ENCODE measurements at regions not wholly inside any gene's neighbourhood (a gene's known extent, or its start where the extent isn't known, plus 50 kb on each side); places are given as distances from the start of the nearest gene placed in this dataset.
"Not testable (repeated sequence)": the region's sequence is repeated elsewhere in the genome, so short reads cannot be mapped to it uniquely, and the experiment has no call there.

DNA sequence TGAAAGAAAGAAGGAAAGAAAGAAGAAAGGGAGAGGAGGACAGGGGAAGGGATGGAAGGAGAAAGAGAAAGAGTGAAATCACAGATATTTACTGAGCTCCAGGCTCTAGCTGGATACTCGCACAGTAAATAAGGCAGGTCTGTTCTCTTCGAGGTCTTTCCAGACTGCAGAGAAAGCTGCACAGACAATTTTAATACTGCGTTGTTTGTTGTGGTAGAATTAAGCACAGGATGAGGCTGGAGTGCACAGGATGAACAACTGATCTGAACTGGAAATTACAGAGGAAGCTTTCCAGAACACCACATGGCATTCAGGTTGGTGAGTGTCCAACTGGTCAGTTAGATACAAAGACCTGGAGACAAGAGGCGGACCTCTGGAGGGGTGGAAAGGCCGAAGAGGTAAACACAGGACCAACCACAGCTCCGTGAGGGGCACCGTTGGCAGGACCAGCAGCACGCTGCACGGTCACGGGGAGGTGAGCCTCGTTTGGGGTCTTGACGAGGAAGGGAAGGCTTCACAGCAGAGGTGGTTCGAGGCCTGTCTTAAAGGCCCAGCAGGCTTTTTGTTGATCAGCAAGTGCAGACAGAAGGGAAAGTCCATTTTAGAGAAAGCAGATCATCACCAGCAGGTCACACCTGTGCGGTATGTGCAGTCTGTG, 121.7 kb downstream of the ATP6V0E2 start:
- not testable (repeated sequence) for DNase-seq (ENCODE audit: low read depth)

DNA sequence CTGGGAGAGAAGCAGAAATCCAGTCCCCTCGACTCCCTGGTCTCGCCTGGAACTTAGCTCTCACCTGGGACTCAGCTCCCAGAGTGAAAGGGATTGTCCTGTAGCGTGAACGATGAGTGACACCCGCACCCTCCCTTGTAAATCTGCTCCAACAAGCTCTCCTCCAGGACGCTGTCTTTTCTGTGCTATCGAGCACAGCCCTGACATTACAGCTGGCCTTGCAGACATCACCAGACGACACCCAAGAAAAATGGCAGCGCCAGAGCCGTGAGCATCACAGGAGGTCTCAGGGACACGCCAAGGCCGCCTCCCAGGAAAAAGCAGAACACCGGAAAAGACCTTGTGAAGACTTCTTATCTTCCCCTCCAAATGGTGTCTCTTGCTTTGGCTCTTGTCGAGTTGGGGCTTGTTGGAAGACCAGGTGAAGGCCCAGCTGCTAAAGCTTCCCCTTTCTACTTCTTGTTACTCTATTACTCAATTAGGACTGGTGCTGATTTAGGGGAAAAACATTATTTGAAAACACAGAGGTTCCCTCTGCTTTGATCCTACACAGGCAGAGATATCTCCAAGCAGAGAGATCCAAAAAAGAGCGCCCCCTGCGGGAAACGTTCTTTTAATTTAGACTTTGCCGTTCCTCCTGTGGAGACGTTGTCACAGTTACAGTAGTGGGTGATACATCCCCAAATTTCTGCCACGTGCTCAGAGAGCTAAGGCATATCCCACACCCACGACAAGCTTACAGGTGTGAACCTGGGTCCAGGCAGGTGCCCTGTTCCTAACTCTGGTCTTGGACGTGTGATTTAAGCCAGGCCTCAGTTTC, 127.2 kb downstream of the ATP6V0E2 start:
- DNase-seq (ENCODE audit: low read depth): not testable (repeated sequence)

DNA sequence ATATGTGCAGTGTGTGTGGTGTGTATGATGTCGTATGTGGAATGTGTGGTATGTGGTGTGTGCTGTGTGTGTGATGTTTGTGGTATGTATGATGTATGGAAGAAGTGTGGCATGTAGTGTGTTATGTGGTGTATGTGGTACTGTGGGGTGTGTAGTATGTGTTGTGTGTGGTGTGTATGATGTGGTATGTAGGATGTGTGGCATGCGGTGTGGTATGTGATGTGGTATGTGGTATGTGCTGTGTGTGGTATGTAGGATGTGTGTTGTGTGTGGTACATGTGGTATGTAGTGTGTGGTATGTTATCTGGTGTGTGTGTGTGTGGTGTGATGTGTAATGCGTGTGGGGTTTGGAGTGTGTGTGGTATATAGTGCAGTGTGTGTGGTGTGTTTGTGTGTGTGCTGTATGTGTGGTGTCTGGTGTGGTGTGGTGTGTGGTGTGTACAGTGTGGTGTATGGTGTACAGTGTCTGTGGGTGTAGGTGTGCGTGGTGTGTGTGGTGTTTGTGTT, 129.6 kb downstream of the ATP6V0E2 start:
- no peak for DNase-seq (ENCODE audit: low read depth)

DNA sequence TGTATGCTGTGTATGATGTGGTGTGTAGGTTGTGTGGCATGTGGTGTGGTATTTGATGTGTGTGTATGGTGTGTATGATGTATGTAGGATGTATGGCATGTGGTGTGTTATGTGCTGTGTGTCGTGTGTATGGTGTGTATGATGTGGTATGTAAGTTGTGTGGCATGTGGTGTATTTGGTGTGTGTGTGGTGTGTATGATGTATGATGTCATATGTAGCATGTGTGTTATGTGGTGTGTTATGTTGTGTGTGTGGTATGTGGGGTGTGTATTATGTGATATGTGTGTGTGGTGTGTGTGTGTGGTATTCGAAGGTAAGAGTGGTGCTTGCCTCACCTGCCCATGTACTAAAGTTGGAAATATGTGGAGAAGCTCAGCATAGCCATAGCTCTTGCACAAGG, 130.2 kb downstream of the ATP6V0E2 start:
- not testable (repeated sequence) for DNase-seq (ENCODE audit: low read depth)

DNA sequence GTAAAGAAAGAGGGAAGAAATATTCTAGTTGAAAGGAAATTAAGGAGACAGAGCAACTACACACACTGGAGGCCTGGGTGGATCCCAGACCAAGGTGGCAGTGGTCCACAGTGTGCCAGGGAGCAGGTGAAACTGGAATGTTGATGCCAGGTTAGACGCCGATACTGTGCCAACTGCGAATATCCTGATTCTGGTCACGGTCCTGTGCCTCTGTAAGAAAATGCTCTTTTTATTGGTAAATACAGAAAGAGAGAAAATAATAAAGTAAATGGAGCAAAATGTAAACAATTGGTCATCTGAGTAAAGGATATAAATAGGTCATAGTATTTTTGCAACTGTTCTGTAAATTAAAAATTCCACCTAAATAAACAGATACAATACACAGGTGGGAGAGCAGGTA, 131.1 kb downstream of the ATP6V0E2 start:
- not testable (repeated sequence) for DNase-seq (ENCODE audit: low read depth)

DNA sequence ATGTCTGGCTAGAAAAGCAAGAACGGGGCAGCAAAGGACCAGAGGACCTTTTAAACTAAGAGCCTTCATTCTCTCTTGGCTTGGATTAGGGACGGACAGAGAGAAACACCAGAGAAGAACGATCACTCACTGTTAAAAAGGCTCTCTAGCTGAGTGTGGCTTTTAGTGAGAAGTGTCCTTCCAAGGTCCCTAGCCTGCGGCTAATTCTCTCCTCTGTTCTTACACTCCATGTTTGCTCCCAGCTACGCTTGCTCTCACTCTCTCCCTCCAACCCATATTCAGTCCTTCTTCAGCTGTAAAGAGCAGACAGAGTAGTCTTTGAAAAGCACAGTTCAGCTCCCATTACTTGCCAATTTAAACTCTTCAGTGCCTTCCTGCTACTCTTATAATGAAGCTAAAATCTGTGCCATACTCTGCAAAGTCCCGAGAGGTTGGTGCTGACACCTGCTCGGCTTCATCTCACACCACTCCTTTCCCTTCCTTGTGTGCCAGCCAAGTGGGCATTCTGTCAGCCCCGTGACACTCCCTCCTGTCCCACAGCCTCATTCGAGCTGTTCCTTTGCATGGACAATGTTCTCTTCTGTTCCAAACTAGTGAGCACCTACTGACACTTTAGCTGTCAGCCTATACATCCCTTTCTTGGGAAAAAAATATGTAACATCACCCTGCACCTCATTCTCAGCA, 136.0 kb downstream of the ATP6V0E2 start:
- DNase-seq (ENCODE audit: low read depth): not testable (repeated sequence)

DNA sequence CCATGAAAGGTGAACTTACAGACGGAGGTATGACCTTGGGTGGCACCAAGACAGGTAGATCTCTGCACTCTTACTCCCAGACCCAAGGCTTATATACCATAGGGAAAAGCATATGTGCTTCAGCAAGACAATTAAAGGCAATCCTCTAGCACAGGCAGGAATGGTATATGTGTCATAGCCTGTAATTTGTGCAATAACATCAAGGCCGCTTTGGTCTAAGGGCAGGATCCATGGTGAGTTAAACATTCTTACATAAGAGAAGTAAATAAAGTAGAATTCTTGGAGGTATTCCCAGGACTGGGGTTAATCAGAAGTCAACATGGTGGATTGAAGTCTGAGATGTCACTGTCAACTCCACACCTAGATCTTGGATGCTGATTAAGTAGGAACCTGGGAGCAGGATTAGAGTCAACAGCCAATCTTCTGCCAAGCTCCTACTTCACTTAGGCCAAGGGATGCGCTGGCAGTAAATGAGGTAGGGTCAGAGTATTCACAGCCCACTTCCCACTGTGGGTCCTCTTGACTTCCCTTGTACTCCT, 143.0 kb downstream of the ATP6V0E2 start:
- DNase-seq (ENCODE audit: low read depth): not testable (repeated sequence)

DNA sequence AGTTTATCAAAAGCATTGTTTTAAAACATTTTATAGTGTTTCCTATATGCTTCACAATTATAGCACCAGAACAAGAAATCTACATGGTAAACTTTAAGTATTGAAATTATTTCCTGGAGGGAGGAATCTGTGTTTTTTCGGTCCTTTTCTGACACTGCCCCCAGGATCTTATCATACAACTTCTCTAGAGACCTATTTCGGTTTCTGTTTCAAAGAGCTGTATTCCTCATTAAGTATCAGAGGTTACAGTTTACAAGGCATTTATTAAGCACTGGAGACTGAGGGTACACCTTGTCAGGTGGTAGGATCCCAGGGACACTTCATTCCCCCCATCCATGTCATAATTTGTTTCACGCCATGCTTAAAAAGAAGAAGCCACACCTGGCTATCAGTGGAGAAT, 146.4 kb downstream of the ATP6V0E2 start:
- not testable (repeated sequence) for DNase-seq (ENCODE audit: low read depth)

DNA sequence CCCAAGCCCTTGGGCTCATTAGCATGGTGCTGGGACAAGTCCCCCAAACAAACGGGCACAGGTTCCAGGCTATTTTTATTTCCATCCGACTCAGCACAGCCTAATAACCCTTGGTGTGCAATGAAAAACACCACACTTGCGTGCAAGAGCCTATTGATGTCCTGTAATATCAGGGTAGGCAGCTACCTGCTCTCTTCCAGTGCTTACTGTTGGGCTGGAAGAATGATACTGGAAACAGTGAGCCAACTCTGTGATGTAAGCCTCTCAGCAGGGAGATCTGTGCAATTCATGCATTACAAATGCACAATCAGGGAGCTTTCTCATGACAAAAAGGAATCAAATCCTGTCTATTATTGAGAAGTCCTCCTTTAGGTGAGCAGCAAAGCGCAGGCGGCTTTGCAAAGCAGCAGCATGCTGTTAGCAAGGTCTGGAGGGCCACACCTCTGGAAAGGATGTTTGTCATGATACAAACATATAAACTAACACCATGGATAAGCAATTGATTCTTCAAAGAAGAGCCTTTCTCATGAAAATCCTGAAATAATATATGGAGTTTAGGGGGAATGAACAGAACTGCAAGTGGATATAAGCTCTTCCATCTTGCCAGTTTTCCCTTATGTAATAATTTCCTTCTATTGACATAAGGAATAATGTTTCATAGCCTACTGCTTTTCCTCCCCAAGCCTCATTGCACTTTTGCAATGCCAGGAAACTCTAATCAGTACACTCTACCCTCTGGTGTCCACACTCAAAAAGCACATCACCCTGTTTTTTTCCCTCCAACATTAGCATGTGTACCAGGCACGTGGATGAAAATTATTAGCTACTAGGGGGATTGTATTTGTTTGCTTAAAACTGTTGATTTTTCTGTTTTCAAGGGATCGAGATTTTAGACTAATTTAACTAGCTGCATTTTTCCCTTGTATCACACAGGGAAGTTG, 151.1 kb downstream of the ATP6V0E2 start:
- not testable (repeated sequence) for DNase-seq (ENCODE audit: low read depth)

DNA sequence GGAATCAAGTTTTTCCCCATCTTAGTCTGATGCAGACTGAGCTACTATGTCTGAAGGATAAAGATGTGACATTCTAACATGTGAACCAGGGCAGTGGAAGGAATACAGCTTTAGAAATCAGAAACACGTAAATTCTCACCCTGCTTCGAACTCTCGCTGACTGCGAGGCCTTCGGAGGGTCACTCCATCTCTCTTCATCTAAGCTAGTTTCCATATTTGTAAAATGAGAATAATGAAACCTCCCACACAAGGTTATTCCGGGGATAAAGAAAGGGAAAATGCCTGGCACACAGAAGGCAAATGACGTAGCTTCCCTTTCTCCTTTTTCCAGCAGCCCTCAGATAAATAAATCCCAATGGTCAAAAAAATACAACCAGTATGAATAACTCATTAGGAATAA, 152.0 kb downstream of the ATP6V0E2 start:
- not testable (repeated sequence) for DNase-seq (ENCODE audit: low read depth)

DNA sequence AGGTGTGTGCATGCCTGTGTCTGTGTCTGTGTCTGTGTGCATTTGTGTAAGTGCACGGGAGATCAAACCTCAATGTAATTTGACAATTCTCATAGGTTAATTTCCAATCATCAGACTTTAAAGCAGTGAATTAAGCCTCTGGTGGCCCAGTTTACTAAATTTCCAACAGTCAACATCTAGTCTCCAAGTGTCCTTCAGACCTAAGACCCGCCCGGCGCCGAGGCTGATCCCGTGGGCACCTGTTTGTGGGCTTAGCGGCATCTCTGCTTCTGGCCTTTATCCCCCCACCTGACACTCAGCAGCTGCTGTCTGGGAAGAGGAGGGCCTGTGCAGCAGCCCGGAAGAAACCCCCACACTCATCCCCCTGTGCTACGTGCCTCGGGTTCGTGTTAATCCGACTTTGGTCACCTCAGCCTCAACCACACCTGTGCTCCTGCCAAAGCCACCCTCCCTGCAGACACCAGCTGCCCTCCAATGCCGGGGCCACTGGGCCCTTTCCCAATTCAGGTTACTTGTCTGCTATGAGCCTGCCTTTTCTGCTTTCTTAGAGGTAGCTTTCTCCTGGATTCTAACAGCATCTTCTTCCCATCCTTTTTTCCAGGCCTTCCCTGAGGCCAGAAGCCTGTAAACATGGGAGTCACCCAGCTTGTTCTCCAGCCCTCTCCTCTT, 154.7 kb downstream of the ATP6V0E2 start:
- not testable (repeated sequence) for DNase-seq (ENCODE audit: low read depth)

DNA sequence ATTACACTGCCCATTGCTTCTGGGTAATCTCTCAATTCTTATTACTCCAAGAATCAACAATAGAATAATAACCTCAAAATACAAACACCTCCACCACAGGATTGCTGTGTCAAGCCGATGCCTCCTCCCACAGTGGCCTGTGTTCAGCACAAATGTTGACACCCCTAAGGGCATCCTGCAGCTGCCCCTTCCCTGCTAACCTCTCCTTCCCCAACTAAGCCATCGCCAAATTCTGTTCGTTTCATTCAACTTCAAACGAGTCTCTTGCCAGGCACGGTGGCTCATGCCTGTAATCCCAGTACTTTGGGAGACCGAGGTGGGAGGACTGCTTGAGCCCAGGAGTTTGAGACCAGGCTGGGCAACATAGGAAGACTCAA, 155.2 kb downstream of the ATP6V0E2 start:
- DNase-seq (ENCODE audit: low read depth): not testable (repeated sequence)

DNA sequence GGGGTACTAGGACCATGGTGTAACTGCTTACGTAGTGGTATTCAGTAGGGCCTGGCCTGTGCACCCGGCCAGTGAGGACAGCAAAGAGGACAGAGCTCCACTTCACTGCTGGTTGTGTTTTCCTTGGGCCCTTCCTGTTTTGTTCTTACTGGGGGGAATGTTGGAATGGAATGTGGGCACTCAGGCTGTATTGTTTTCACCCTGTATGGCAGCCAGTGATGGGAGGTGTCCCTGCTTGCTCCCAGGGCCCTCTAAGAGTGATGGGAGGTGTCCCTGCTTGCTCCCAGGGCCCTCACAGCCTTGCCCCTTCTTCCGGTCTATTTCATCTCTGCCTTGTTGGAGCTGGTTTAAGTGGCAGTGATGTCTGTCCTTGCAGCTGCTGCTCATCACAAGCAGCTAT, 158.0 kb downstream of the ATP6V0E2 start:
- DNase-seq (ENCODE audit: low read depth): not testable (repeated sequence)

DNA sequence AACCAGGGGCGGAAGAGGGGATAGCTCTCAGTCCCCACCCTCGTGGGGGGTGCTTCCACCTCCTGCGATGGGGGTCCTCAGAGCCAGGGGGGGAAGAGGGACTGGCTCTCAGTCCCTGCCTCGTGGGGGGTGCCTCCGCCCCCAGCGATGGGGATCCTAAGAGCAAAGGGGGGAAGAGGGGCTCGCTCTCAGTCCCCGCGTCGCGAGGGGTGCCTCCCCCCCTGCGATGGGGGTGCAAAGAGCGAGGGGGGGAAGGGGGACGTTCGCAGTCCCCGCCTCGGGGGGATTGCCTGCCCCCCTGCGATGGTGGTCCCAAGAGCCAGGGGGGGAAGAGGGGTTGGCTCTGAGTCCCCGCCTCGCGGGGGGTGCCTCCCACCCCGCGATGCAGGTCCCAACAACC, 159.9 kb downstream of the ATP6V0E2 start:
- not testable (repeated sequence) for DNase-seq (ENCODE audit: low read depth)

DNA sequence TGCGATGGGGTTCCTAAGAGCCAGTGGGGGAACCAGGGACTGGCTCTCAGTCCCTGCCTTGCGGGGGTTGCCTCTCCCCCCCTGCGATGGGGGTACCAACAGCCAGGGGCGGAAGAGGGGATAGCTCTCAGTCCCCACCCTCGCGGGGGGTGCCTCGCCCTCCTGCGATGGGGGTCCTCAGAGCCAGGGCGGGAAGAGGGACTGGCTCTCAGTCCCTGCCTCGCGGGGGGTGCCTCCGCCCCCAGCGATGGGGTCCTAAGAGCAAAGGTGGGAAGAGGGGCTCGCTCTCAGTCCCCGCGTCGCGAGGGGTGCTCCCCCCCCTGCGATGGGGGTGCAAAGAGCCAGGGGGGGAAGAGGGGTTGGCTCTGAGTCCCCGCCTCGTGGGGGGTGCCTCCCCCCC, 162.0 kb downstream of the ATP6V0E2 start:
- not testable (repeated sequence) for DNase-seq (ENCODE audit: low read depth)

DNA sequence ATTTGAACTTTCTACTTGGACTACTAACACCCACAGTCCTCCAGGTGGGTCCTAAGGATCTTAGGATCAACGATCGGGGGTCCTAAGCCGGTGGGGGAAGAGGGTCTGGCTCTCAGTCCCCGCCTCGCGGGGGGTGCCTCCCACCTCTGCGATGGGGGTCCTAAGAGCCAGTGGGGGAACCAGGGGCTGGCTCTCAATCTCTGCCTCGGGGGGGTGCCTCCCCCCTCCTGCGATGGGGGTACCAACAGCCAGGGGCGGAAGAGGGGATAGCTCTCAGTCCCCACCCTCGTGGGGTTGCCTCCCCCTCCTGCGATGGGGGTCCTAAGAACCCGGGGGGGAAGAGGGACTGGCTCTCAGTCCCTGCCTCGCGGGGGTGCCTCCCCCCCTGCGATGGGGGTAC, 165.3 kb downstream of the ATP6V0E2 start:
- DNase-seq (ENCODE audit: low read depth): not testable (repeated sequence)

DNA sequence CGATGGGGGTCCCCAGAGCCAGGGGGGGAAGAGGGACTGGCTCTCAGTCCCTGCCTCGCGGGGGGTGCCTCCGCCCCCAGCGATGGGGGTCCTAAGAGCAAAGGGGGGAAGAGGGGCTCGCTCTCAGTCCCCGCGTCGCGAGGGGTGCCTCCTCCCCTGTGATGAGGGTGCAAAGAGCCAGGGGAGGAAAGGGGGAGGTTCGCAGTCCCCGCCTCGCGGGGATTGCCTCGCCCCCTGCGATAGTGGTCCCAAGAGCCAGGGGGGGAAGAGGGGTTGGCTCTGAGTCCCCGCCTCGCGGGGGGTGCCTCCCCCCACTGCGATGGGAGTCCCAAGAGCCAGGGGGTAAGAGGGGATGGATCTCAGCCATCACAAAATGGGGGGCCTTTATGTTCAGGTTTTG, 168.5 kb downstream of the ATP6V0E2 start:
- not testable (repeated sequence) for DNase-seq (ENCODE audit: low read depth)

DNA sequence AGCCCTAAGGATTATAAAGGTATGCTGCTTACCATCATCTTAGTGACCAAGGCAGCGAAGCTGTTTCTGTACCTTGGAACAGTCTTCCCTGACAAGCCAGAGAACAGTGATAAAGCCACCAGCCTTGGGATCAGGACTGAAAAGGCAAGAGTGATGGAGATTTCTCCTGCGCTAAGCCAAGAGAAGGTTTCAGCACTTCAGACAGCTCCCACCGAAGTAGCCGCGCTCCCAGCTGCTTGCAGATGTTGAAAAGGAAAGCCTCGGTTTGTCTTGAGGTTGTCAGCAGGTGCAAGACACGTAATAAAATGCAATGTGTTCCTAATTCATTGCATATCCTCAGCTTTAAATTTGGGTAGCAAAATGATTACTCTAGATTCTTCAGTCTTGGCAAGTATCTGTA, 171.0 kb downstream of the ATP6V0E2 start:
- DNase-seq (ENCODE audit: low read depth): not testable (repeated sequence)

DNA sequence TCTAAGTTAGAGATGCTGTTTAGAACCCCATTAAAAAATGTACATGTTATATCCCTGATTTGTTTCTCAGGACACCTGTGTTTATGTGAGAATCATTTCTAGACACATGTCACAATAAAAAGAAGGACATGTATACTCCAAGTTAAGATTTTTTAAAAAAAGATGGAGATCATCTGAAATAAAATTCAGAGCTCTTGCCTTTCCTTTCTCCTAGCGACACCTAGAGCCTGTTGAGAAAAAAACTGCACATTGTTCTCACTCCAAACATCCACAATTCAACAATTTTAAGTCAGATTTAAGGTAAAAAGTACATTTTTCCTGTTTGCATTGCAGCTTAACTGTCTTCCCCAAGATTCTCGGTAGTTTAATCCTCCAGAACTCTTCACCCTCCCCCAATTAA, 171.8 kb downstream of the ATP6V0E2 start:
- not testable (repeated sequence) for DNase-seq (ENCODE audit: low read depth)
